Gastrocnemius medialis (tissue), 4 donors: ENCODE measurements at regions not wholly inside any gene's neighbourhood (a gene's known extent, or its start where the extent isn't known, plus 50 kb on each side); places are given as distances from the start of the nearest gene placed in this dataset.

Source experiments
- CTCF ChIP-seq, 5 experiments: fragments of 450-650 bp in 3 of 5; fragments of 200-600 bp in 2 of 5; sonication (generic) in 2 of 5; IDR thresholded peaks in 4 of 5; conservative IDR thresholded peaks in 1 of 5; 1 replicate in 4 of 5; 2 replicates in 1 of 5; pipeline ENCODE4 v1.5.1; 2016 to 2019; ENCODE audit warnings: antibody characterized with exemption in 5 of 5, mild to moderate bottlenecking in 3 of 5, moderate library complexity in 3 of 5
- POLR2A ChIP-seq, 2 donors: fragments of 450-650 bp; IDR thresholded peaks; one replicate each; pipeline ENCODE4 v1.6.1; 2017; ENCODE audit warnings: antibody characterized with exemption in 2 of 2, mild to moderate bottlenecking in 2 of 2, moderate library complexity in 2 of 2

GRCh38 chr17:13182854-13183253 lies 165.0 kb upstream of the ELAC2 start:
- TF ChIP-seq POLR2A (IDR thresholded peaks at IDR 0.05) (no peak), CTCF (IDR thresholded peaks at IDR 0.05 in 4 of 5, conservative IDR thresholded peaks at IDR 0.05 in 1 of 5) (no peak)
